GM12878 (cell line): ENCODE measurements at regions not wholly inside any gene's neighbourhood (a gene's known extent, or its start where the extent isn't known, plus 50 kb on each side); places are given as distances from the start of the nearest gene placed in this dataset.

Source experiments
- ATAC-seq: fragments of 200-7000 bp; cut with Tn5 transposase; 3 replicates; pipeline ENCODE4 v1.9.1; 2020; ENCODE audit warnings: mild to moderate bottlenecking, moderate library complexity
- BruUV-seq: library from RNA; stranded (reverse); fragments of 400-500 nt; replicated peaks from 2 replicates; lab custom pipeline; 2021; lab: Mats Ljungman, UMichigan
- CTCF ChIA-PET: fragments of 300-600 bp; sonication (Branson Sonifier 250); formaldehyde crosslinking; extraction: SDS; loops from one replicate; lab custom pipeline; 2021; ENCODE audit warnings: inconsistent platforms; lab: Yijun Ruan, JAX
- POLR2A ChIA-PET: fragments of 350-600 bp; formaldehyde crosslinking; extraction: SDS; loops from one replicate; lab custom pipeline; 2021; ENCODE audit warnings: inconsistent platforms; lab: Charles Lee
- RAD21 ChIA-PET: fragments of 300-600 bp; sonication (Branson Sonifier 250); formaldehyde crosslinking; loops from one replicate; lab custom pipeline; 2023; ENCODE audit warnings: antibody characterized with exemption; ENCODE audit not compliant: unreplicated experiment; lab: Charles Lee
- SMC1A ChIA-PET: fragments of 300-600 bp; sonication (Branson Sonifier 250); formaldehyde crosslinking; loops from one replicate; lab custom pipeline; 2023; ENCODE audit not compliant: unreplicated experiment, uncharacterized antibody; lab: Charles Lee
- DNase-seq: peaks from one replicate; pipeline ENCODE4 v3.0.0-alpha.2; 2011; ENCODE audit warnings: low read depth, low spot score
- FAIRE-seq: peaks from 3 replicates; lab custom pipeline; 2011; peaks lifted over from hg19 to GRCh38; lab: Jason Lieb, UNC
- H2AFZ ChIP-seq: 2 replicates; pipeline ENCODE4 v1.6.0; 2011; ENCODE audit warnings: low read depth, low read length, control low read depth; ENCODE audit not compliant: control insufficient read depth
- H3K27ac ChIP-seq: 2 replicates; pipeline ENCODE4 v1.5.1; 2011; ENCODE audit warnings: control low read depth; ENCODE audit not compliant: control insufficient read depth, insufficient read depth
- H3K27me3 ChIP-seq, 2 experiments: replicated peaks in 1 of 2; 2 replicates each; pipeline versions ENCODE4 v1.6.0 to v1.6.1; 2011; ENCODE audit warnings: low read length in 1 of 2; ENCODE audit not compliant: control insufficient read depth in 2 of 2, insufficient read depth in 2 of 2
- H3K36me3 ChIP-seq, 2 experiments: 2 replicates each; pipeline ENCODE4 v1.5.1; 2011; ENCODE audit warnings: low read length in 1 of 2; ENCODE audit not compliant: control insufficient read depth in 2 of 2, insufficient read depth in 2 of 2
- H3K4me1 ChIP-seq: 2 replicates; pipeline ENCODE4 v1.6.1; 2011; ENCODE audit warnings: mild to moderate bottlenecking, low read length, moderate library complexity, mixed read lengths; ENCODE audit not compliant: control insufficient read depth, insufficient read depth
- H3K4me2 ChIP-seq: 2 replicates; pipeline ENCODE4 v1.6.0; 2011; ENCODE audit warnings: control low read depth; ENCODE audit not compliant: control insufficient read depth, insufficient read depth
- H3K4me3 ChIP-seq: fragments of 200-600 bp; sonication (generic); 2 replicates; pipeline ENCODE4 v1.5.1; 2016
- H3K79me2 ChIP-seq: 2 replicates; pipeline ENCODE4 v1.6.0; 2011; ENCODE audit warnings: low read length; ENCODE audit not compliant: control insufficient read depth, insufficient read depth
- H3K9ac ChIP-seq: 2 replicates; pipeline ENCODE4 v1.8.0; 2011; ENCODE audit warnings: low read length, control low read depth, mixed read lengths; ENCODE audit not compliant: control insufficient read depth, insufficient read depth
- H3K9me3 ChIP-seq: replicated peaks from 3 replicates; pipeline ENCODE4 v1.5.1; 2011; ENCODE audit warnings: mild to moderate bottlenecking, low read length; ENCODE audit not compliant: control insufficient read depth, insufficient read depth
- H4K20me1 ChIP-seq: 2 replicates; pipeline ENCODE4 v1.6.0; 2011; ENCODE audit not compliant: control insufficient read depth, insufficient read depth
- CREB1 ChIP-seq: IDR thresholded peaks from 2 replicates; pipeline ENCODE4 v1.6.1; 2012; ENCODE audit warnings: low read depth, mild to moderate bottlenecking, inconsistent platforms
- KAT2A ChIP-seq: conservative IDR thresholded peaks from 2 replicates; pipeline ENCODE4 v1.6.1; 2011; ENCODE audit warnings: low read depth, low read length; ENCODE audit not compliant: control insufficient read depth
- MEF2A ChIP-seq: IDR thresholded peaks from 2 replicates; pipeline ENCODE4 v1.6.1; 2011; ENCODE audit warnings: low read depth, mild to moderate bottlenecking, low read length, moderate library complexity; ENCODE audit not compliant: insufficient read depth
- PML ChIP-seq: IDR thresholded peaks from 2 replicates; pipeline ENCODE4 v1.6.1; 2012; ENCODE audit warnings: low read length, inconsistent platforms
- TBL1XR1 ChIP-seq: IDR thresholded peaks from 2 replicates; pipeline ENCODE4 v1.6.1; 2012; ENCODE audit warnings: low read depth, low read length, improper control_type of control experiment
- WGBS: methylation state at CpG from one replicate; pipeline ENCODE4 v1.1.6; 2016; ENCODE audit warnings: low lambda C conversion rate; ENCODE audit not compliant: insufficient replicate concordance, insufficient coverage; ENCODE audit errors: missing lambda C conversion rate; 5-methylcytosine and 5-hydroxymethylcytosine counted together
- in situ Hi-C: fragments of 300-500 bp; cut with MboI; formaldehyde crosslinking; loops from 9 replicates; pipeline ENCODE4 v1.14.3; 2018; ENCODE audit warnings: mixed read lengths
- intact Hi-C: fragments of 100-400 bp; cut with micrococcal nuclease; formaldehyde crosslinking; loops from one replicate; pipeline ENCODE4 v1.14.2; 2022; ENCODE audit not compliant: unreplicated experiment
- TF ChIP-seq, protein P1 (sequence below): IDR thresholded peaks from 2 replicates; pipeline ENCODE4 v1.6.1; 2012; ENCODE audit warnings: mild to moderate bottlenecking, low read depth, low read length
- TF ChIP-seq, protein P2 (sequence below): fragments of 450-650 bp; formaldehyde crosslinking; IDR thresholded peaks from 2 replicates; pipeline ENCODE4 v1.5.0; 2022; ENCODE audit warnings: mild to moderate bottlenecking, missing genetic modification characterization
- TF ChIP-seq, protein P3 (sequence below): fragments of 450-650 bp; IDR thresholded peaks from 2 replicates; pipeline ENCODE4 v1.6.1; 2017; ENCODE audit warnings: borderline replicate concordance

DNA sequence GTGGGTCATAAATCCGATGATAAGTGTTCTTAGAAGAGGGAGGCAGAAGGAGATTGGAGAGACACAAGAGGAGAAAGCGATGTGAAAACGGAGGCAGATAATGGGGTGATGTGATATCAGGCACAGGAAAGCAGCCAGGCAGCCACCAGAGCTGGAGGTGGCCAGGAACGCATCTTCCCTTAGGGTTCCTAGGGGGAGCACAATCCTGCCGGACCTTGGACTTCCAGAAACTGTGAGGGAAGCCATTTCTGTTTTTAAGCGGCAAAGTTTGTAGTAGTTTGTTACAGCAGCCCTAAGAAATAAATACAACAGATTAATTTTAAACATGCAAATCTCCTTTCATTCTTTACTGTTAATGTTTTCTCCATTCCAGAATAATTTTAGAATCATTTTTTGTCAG, 259.9 kb upstream of the TMC3 start (continued):
- TF ChIP-seq, protein P1, sequence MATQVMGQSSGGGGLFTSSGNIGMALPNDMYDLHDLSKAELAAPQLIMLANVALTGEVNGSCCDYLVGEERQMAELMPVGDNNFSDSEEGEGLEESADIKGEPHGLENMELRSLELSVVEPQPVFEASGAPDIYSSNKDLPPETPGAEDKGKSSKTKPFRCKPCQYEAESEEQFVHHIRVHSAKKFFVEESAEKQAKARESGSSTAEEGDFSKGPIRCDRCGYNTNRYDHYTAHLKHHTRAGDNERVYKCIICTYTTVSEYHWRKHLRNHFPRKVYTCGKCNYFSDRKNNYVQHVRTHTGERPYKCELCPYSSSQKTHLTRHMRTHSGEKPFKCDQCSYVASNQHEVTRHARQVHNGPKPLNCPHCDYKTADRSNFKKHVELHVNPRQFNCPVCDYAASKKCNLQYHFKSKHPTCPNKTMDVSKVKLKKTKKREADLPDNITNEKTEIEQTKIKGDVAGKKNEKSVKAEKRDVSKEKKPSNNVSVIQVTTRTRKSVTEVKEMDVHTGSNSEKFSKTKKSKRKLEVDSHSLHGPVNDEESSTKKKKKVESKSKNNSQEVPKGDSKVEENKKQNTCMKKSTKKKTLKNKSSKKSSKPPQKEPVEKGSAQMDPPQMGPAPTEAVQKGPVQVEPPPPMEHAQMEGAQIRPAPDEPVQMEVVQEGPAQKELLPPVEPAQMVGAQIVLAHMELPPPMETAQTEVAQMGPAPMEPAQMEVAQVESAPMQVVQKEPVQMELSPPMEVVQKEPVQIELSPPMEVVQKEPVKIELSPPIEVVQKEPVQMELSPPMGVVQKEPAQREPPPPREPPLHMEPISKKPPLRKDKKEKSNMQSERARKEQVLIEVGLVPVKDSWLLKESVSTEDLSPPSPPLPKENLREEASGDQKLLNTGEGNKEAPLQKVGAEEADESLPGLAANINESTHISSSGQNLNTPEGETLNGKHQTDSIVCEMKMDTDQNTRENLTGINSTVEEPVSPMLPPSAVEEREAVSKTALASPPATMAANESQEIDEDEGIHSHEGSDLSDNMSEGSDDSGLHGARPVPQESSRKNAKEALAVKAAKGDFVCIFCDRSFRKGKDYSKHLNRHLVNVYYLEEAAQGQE, result no peak
- no peak for TF ChIP-seq TBL1XR1
- TF ChIP-seq, protein P2, sequence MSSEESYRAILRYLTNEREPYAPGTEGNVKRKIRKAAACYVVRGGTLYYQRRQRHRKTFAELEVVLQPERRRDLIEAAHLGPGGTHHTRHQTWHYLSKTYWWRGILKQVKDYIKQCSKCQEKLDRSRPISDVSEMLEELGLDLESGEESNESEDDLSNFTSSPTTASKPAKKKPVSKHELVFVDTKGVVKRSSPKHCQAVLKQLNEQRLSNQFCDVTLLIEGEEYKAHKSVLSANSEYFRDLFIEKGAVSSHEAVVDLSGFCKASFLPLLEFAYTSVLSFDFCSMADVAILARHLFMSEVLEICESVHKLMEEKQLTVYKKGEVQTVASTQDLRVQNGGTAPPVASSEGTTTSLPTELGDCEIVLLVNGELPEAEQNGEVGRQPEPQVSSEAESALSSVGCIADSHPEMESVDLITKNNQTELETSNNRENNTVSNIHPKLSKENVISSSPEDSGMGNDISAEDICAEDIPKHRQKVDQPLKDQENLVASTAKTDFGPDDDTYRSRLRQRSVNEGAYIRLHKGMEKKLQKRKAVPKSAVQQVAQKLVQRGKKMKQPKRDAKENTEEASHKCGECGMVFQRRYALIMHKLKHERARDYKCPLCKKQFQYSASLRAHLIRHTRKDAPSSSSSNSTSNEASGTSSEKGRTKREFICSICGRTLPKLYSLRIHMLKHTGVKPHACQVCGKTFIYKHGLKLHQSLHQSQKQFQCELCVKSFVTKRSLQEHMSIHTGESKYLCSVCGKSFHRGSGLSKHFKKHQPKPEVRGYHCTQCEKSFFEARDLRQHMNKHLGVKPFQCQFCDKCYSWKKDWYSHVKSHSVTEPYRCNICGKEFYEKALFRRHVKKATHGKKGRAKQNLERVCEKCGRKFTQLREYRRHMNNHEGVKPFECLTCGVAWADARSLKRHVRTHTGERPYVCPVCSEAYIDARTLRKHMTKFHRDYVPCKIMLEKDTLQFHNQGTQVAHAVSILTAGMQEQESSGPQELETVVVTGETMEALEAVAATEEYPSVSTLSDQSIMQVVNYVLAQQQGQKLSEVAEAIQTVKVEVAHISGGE (CRISPR knock-in tag), result no peak
- TF ChIP-seq MEF2A, result no peak

DNA sequence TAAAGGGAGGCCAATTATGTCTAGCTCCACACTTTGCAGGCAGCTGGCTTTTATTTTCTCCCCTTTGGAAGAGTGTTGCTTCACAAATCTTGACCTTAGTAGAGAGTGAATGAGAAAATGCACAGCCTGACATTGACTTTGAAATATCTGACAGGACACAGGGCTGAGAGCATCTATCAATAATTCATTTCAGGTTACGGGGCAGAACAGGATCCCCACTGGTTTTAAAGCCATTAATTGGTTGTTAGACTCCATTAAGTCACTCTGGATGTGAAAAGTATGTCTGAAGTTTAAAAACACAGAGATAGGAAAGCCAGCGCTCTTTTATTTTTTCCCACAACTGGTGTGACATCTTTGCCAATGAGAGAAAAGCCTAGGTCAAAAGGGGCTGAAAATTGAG, 251.9 kb upstream of the TMC3 start:
- Histone ChIP-seq H3K27me3 (no peaks in the 10 kb centered on the region), H3K4me1 (no peaks in the 10 kb centered on the region), H3K36me3 (no peaks in the 10 kb centered on the region), H4K20me1 (no peaks in the 10 kb centered on the region), H3K27ac (no peak overlapping the region), H3K9me3 (no peaks in the 10 kb centered on the region), H3K4me2 (no peak overlapping the region), H3K4me3 (no peak overlapping the region), H2AFZ (no peak overlapping the region), H3K9ac (no peak overlapping the region), H3K79me2 (no peaks in the 10 kb centered on the region)
- no peak for DNase-seq
- no peak for FAIRE-seq
- no TSS peak for BruUV-seq
- intact Hi-C loops, result no loop called here
- in situ Hi-C loops, result no loop called here
- WGBS, result 44% methylated on average over 2 of the region's 2 CpGs
- POLR2A ChIA-PET, result no interaction called here
- SMC1A ChIA-PET, result no interaction called here
- RAD21 ChIA-PET, result no interaction called here
- no peak for ATAC-seq
- CTCF ChIA-PET, result no interaction called here
- TF ChIP-seq CREB1 (no peak), KAT2A (no peak), PML (no peak)
- TF ChIP-seq, protein P3, sequence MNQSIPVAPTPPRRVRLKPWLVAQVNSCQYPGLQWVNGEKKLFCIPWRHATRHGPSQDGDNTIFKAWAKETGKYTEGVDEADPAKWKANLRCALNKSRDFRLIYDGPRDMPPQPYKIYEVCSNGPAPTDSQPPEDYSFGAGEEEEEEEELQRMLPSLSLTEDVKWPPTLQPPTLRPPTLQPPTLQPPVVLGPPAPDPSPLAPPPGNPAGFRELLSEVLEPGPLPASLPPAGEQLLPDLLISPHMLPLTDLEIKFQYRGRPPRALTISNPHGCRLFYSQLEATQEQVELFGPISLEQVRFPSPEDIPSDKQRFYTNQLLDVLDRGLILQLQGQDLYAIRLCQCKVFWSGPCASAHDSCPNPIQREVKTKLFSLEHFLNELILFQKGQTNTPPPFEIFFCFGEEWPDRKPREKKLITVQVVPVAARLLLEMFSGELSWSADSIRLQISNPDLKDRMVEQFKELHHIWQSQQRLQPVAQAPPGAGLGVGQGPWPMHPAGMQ, result no peak
